ENCODE measurements at regions not wholly inside any gene's neighbourhood (a gene's known extent, or its start where the extent isn't known, plus 50 kb on each side); places are given as distances from the start of the nearest gene placed in this dataset.

- TF ChIP-seq POLR2A (IDR thresholded peaks at IDR 0.05) (no peak), CTCF (IDR thresholded peaks at IDR 0.05 in 8 of 11, conservative IDR thresholded peaks at IDR 0.05 in 3 of 11) (no peak), POLR2AphosphoS5 (IDR thresholded peaks at IDR 0.05) (no peak)
Measured at GRCh38 chr13:109521719-109522118, 264.7 kb downstream of the IRS2 start.

All from spleen (tissue), 7 donors.